H1 (cell line): ENCODE measurements at regions not wholly inside any gene's neighbourhood (a gene's known extent, or its start where the extent isn't known, plus 50 kb on each side); places are given as distances from the start of the nearest gene placed in this dataset.

Experiments used
- CTCF ChIA-PET: fragments of 300-600 bp; sonication (Branson Sonifier 250); formaldehyde crosslinking; loops from one replicate; lab custom pipeline; 2021; ENCODE audit not compliant: partially characterized antibody; lab: Charles Lee
- POLR2A ChIA-PET: fragments of 300-600 bp; sonication (Branson Sonifier 250); formaldehyde crosslinking; loops from one replicate; lab custom pipeline; 2021; ENCODE audit warnings: inconsistent platforms; ENCODE audit not compliant: partially characterized antibody; lab: Charles Lee
- DNase-seq, 2 experiments: peaks; one replicate each; pipeline versions ENCODE4 v3.0.0 to v3.0.0-alpha.2; 2010 to 2022; ENCODE audit warnings: low spot score in 2 of 2, low read depth in 1 of 2, mixed read lengths in 1 of 2
- FAIRE-seq: peaks from 2 replicates; lab custom pipeline; 2011; peaks lifted over from hg19 to GRCh38; lab: Jason Lieb, UNC
- H2AFZ ChIP-seq: 2 replicates; pipeline ENCODE4 v1.8.1; 2012; ENCODE audit warnings: low read length, inconsistent platforms
- H2AK5ac ChIP-seq: 2 replicates; pipeline ENCODE4 v1.6.1; 2013; ENCODE audit warnings: low read depth, low read length
- H2BK120ac ChIP-seq: replicated peaks from 2 replicates; pipeline ENCODE3; 2013; ENCODE audit warnings: low read depth, low read length, inconsistent platforms
- H2BK12ac ChIP-seq: 2 replicates; pipeline ENCODE4 v1.6.1; 2013; ENCODE audit warnings: low read depth, low read length
- H2BK15ac ChIP-seq: 2 replicates; pipeline ENCODE4 v1.6.1; 2013; ENCODE audit warnings: low read length
- H2BK20ac ChIP-seq: 2 replicates; pipeline ENCODE4 v1.6.1; 2013; ENCODE audit warnings: low read length
- H2BK5ac ChIP-seq: 2 replicates; pipeline ENCODE4 v1.6.1; 2013; ENCODE audit warnings: low read depth, low read length
- H3K14ac ChIP-seq: 2 replicates; pipeline ENCODE4 v1.6.1; 2013; ENCODE audit warnings: inconsistent platforms; ENCODE audit not compliant: insufficient read length
- H3K18ac ChIP-seq: 2 replicates; pipeline ENCODE4 v1.6.1; 2013; ENCODE audit warnings: low read length; ENCODE audit errors: extremely low read depth
- H3K23ac ChIP-seq: 2 replicates; pipeline ENCODE4 v1.6.1; 2013; ENCODE audit warnings: inconsistent platforms; ENCODE audit not compliant: insufficient read length
- H3K23me2 ChIP-seq: 2 replicates; pipeline ENCODE4 v1.6.1; 2013; ENCODE audit warnings: low read depth, low read length
- H3K27ac ChIP-seq: 2 replicates; pipeline ENCODE4 v1.6.1; 2011; ENCODE audit warnings: low read depth, low read length, inconsistent platforms
- H3K27me3 ChIP-seq, 4 experiments: replicated peaks in 1 of 4; 1 replicate in 1 of 4; 2 replicates in 3 of 4; pipeline versions ENCODE4 v1.6.1 to v1.8.1; 2011 to 2013; ENCODE audit warnings: low read length in 3 of 4, mild to moderate bottlenecking in 3 of 4, inconsistent platforms in 2 of 4, mixed read lengths in 2 of 4, moderate library complexity in 1 of 4; ENCODE audit not compliant: control insufficient read depth in 3 of 4, insufficient read depth in 3 of 4; ENCODE audit errors: extremely low read depth in 1 of 4
- H3K36me3 ChIP-seq, 4 experiments: 2 replicates each; pipeline versions ENCODE4 v1.6.1 to v1.8.1; 2011 to 2013; ENCODE audit warnings: mild to moderate bottlenecking in 4 of 4, low read length in 3 of 4, moderate library complexity in 2 of 4, control low read depth in 1 of 4, inconsistent platforms in 1 of 4; ENCODE audit not compliant: insufficient read depth in 4 of 4, control insufficient read depth in 2 of 4
- H3K4ac ChIP-seq: replicated peaks from 2 replicates; pipeline ENCODE3; 2013; ENCODE audit warnings: low read length, low read depth, mixed read lengths, inconsistent platforms; ENCODE audit not compliant: insufficient read length
- H3K4me1 ChIP-seq, 4 experiments: replicated peaks in 1 of 4; 1 replicate in 1 of 4; 2 replicates in 3 of 4; pipeline versions ENCODE4 v1.6.1 to v1.8.1; 2011 to 2013; ENCODE audit warnings: low read length in 3 of 4, inconsistent platforms in 2 of 4, mixed read lengths in 1 of 4; ENCODE audit not compliant: insufficient read depth in 4 of 4, control insufficient read depth in 3 of 4
- H3K4me2 ChIP-seq, 2 experiments: 2 replicates each; pipeline versions ENCODE4 v1.6.1 to v1.8.1; 2011 to 2013; ENCODE audit warnings: low read depth in 2 of 2, low read length in 2 of 2, control low read depth in 1 of 2, inconsistent platforms in 1 of 2, mild to moderate bottlenecking in 1 of 2; ENCODE audit not compliant: insufficient read depth in 1 of 2
- H3K4me3 ChIP-seq, 4 experiments: fragments of 200-600, 300-600 bp in 1 of 4; sonication (generic), shearing (Covaris generic), sonication (Bioruptor Twin) in 1 of 4; 2 replicates each; pipeline versions ENCODE4 v1.5.1 to v1.8.1; 2011 to 2016; ENCODE audit warnings: low read length in 4 of 4, low read depth in 3 of 4, control low read depth in 2 of 4, inconsistent platforms in 2 of 4, mild to moderate bottlenecking in 2 of 4, mixed read lengths in 1 of 4, moderate library complexity in 1 of 4; ENCODE audit not compliant: insufficient read depth in 2 of 4; ENCODE audit errors: extremely low read depth in 1 of 4
- H3K56ac ChIP-seq: replicated peaks from 2 replicates; pipeline ENCODE3; 2013; ENCODE audit warnings: low read depth, mild to moderate bottlenecking, mixed read lengths, low read length, inconsistent platforms; ENCODE audit not compliant: insufficient read length
- H3K79me1 ChIP-seq: 2 replicates; pipeline ENCODE4 v1.6.1; 2013; ENCODE audit warnings: low read depth, low read length, control low read depth
- H3K79me2 ChIP-seq, 2 experiments: 2 replicates each; pipeline versions ENCODE4 v1.6.1 to v1.8.1; 2012 to 2013; ENCODE audit warnings: low read length in 2 of 2, mild to moderate bottlenecking in 2 of 2, inconsistent platforms in 1 of 2; ENCODE audit not compliant: insufficient read depth in 2 of 2, control insufficient read depth in 1 of 2
- H3K9ac ChIP-seq, 4 experiments: replicated peaks in 1 of 4; 1 replicate in 1 of 4; 2 replicates in 3 of 4; pipeline versions ENCODE4 v1.6.1 to v1.8.1; 2011 to 2013; ENCODE audit warnings: low read depth in 3 of 4, low read length in 3 of 4, control low read depth in 2 of 4, mild to moderate bottlenecking in 2 of 4, moderate library complexity in 2 of 4, inconsistent platforms in 1 of 4; ENCODE audit errors: extremely low read depth in 1 of 4
- H3K9me3 ChIP-seq, 2 experiments: 2 replicates each; pipeline versions ENCODE4 v1.6.1 to v1.8.1; 2012 to 2013; ENCODE audit warnings: mild to moderate bottlenecking in 2 of 2, moderate library complexity in 2 of 2, control low read depth in 1 of 2, inconsistent platforms in 1 of 2, low read depth in 1 of 2, low read length in 1 of 2, mixed read lengths in 1 of 2; ENCODE audit not compliant: insufficient read depth in 2 of 2
- H4K20me1 ChIP-seq, 2 experiments: replicated peaks in 1 of 2; 2 replicates each; pipeline versions ENCODE3 to v1.8.1; 2011 to 2013; ENCODE audit warnings: inconsistent platforms in 2 of 2, low read length in 2 of 2, mild to moderate bottlenecking in 1 of 2; ENCODE audit not compliant: insufficient read depth in 2 of 2, control insufficient read depth in 1 of 2
- H4K5ac ChIP-seq: 2 replicates; pipeline ENCODE4 v1.6.1; 2013; ENCODE audit warnings: low read length, low read depth, mixed read lengths, inconsistent platforms; ENCODE audit not compliant: insufficient read length
- H4K8ac ChIP-seq: 2 replicates; pipeline ENCODE4 v1.8.0; 2013; ENCODE audit warnings: mild to moderate bottlenecking, moderate library complexity, low read length, inconsistent platforms; ENCODE audit not compliant: insufficient read depth; ENCODE audit errors: extremely low read depth
- H4K91ac ChIP-seq: replicated peaks from 2 replicates; pipeline ENCODE3; 2013; ENCODE audit warnings: low read length, mixed read lengths, inconsistent platforms; ENCODE audit not compliant: insufficient read length
- ATF2 ChIP-seq: IDR thresholded peaks from 2 replicates; pipeline ENCODE4 v1.6.1; 2012; ENCODE audit warnings: low read length, inconsistent platforms
- CREB1 ChIP-seq: IDR thresholded peaks from 2 replicates; pipeline ENCODE4 v1.6.1; 2012; ENCODE audit warnings: inconsistent platforms
- CTBP2 ChIP-seq: IDR thresholded peaks from 2 replicates; pipeline ENCODE4 v1.7.0; 2011; ENCODE audit warnings: borderline replicate concordance, mild to moderate bottlenecking, moderate library complexity, mixed read lengths, low read length; ENCODE audit not compliant: insufficient read depth, insufficient read length
- GTF2F1 ChIP-seq: IDR thresholded peaks from 2 replicates; pipeline ENCODE4 v1.6.1; 2012; ENCODE audit warnings: low read depth, low read length, improper control_type of control experiment, borderline replicate concordance
- KDM1A ChIP-seq: fragments of 200-600, 300-600 bp; sonication (generic); IDR thresholded peaks from 2 replicates; pipeline ENCODE4 v1.7.1; 2016; ENCODE audit warnings: mild to moderate bottlenecking, low read length, borderline replicate concordance
- MAX ChIP-seq: IDR thresholded peaks from 2 replicates; pipeline ENCODE4 v1.6.1; 2012; ENCODE audit warnings: inconsistent platforms
- PHF8 ChIP-seq: fragments of 200-600 bp; sonication (generic); conservative IDR thresholded peaks from 2 replicates; pipeline ENCODE4 v1.7.1; 2012; ENCODE audit warnings: low read depth, mild to moderate bottlenecking, inconsistent platforms, low read length, moderate library complexity
- POLR2A ChIP-seq, 2 experiments: IDR thresholded peaks; 1 replicate in 1 of 2; 2 replicates in 1 of 2; pipeline ENCODE4 v1.6.1; 2011; ENCODE audit warnings: low read depth in 2 of 2, low read length in 2 of 2, mild to moderate bottlenecking in 2 of 2; ENCODE audit errors: control extremely low read depth in 1 of 2
- POLR2AphosphoS5 ChIP-seq: IDR thresholded peaks from 2 replicates; pipeline ENCODE4 v1.6.1; 2011; ENCODE audit warnings: low read depth, low read length
- RBBP5 ChIP-seq: IDR thresholded peaks from 2 replicates; pipeline ENCODE4 v1.7.1; 2012; ENCODE audit warnings: low read depth, mild to moderate bottlenecking, inconsistent platforms, low read length, moderate library complexity, borderline replicate concordance
- SAP30 ChIP-seq: fragments of 300-600 bp; sonication (generic); IDR thresholded peaks from 2 replicates; pipeline ENCODE4 v1.7.1; 2012; ENCODE audit warnings: low read length, moderate library complexity, mild to moderate bottlenecking, inconsistent platforms; ENCODE audit not compliant: insufficient read depth, insufficient replicate concordance
- SP4 ChIP-seq: IDR thresholded peaks from 2 replicates; pipeline ENCODE4 v1.6.1; 2012; ENCODE audit warnings: low read length, inconsistent platforms
- WGBS, 2 experiments: shearing (Covaris generic) in 1 of 2; methylation state at CpG; one replicate each; pipeline versions ENCODE4 v1.1.6 to v1.1.7; 2013 to 2015; ENCODE audit warnings: low lambda C conversion rate in 2 of 2, mixed read lengths in 2 of 2, inconsistent platforms in 1 of 2, low coverage in 1 of 2, missing lambda C conversion rate in 1 of 2; ENCODE audit not compliant: insufficient replicate concordance in 2 of 2, insufficient coverage in 1 of 2, insufficient read length in 1 of 2; ENCODE audit errors: extremely low coverage in 1 of 2, missing lambda C conversion rate in 1 of 2; 5-methylcytosine and 5-hydroxymethylcytosine counted together

GRCh38 chr9:86858009-86858408 is 89.3 kb downstream of the GAS1 start:
- Histone ChIP-seq H3K27me3 (no peaks in the 10 kb centered on the region), H2BK15ac (no peak overlapping the region), H3K18ac (no peak overlapping the region), H4K20me1 (no peaks in the 10 kb centered on the region), H2BK20ac (no peak overlapping the region), H3K4me2 (no peak overlapping the region), H2AFZ (no peak overlapping the region), H4K5ac (no peak overlapping the region), H3K9me3 (no peaks in the 10 kb centered on the region; a peak in 1 of 4 replicates), H3K27ac (no peak overlapping the region), H4K8ac (no peak overlapping the region), H2BK5ac (no peak overlapping the region), H3K23ac (no peak overlapping the region), H2BK12ac (no peak overlapping the region), H2BK120ac (no peak overlapping the region), H3K4ac (no peak overlapping the region), H3K79me1 (no peaks in the 10 kb centered on the region), H3K9ac (no peak overlapping the region), H4K91ac (no peak overlapping the region), H3K4me1 (peaks cover 0 to 3% (median 0%) of the 10 kb centered on the region in 4 experiments; a peak in 1 of 7 replicates), H3K4me3 (no peak overlapping the region), H3K23me2 (no peaks in the 10 kb centered on the region), H3K36me3 (no peaks in the 10 kb centered on the region), H2AK5ac (no peak overlapping the region), H3K56ac (no peak overlapping the region), H3K14ac (no peak overlapping the region), H3K79me2 (no peaks in the 10 kb centered on the region)
- 88% methylated on average over 1 of the region's 1 CpG; no CpG with 5 or more reads in 1 of the 2 experiments for WGBS, 2 experiments
- ChIA-PET POLR2A (no interaction called here), CTCF (interaction anchor here (1.1 to 1.7 kb wide), 8 partner anchors 11 to 805 kb away, joined by 3 to 5 read pairs (median 3); no protein-coding TSS in a partner anchor)
- DNase-seq, result no peak
- FAIRE-seq, result no peak
- TF ChIP-seq POLR2AphosphoS5, result no peak
- TF ChIP-seq KDM1A, result no peak
- TF ChIP-seq MAX, result no peak
- TF ChIP-seq SP4, result no peak
- TF ChIP-seq POLR2A (IDR thresholded peaks at IDR 0.05; ENCODE audit: control extremely low read depth in 1 of 2, low read depth in 2 of 2, low read length in 2 of 2), result no peak
- no peak for TF ChIP-seq RBBP5
- TF ChIP-seq PHF8, result no peak
- TF ChIP-seq CREB1, result no peak
- no peak for TF ChIP-seq SAP30
- TF ChIP-seq GTF2F1, result no peak
- no peak for TF ChIP-seq CTBP2
- no peak for TF ChIP-seq ATF2
